GM18870 (cell line): ENCODE measurements at regions not wholly inside any gene's neighbourhood (a gene's known extent, or its start where the extent isn't known, plus 50 kb on each side); places are given as distances from the start of the nearest gene placed in this dataset.
"Not testable (repeated sequence)": the region's sequence is repeated elsewhere in the genome, so short reads cannot be mapped to it uniquely, and the experiment has no call there.

Source experiments
- ATAC-seq: cut with Tn5 transposase; IDR thresholded peaks from one replicate; pipeline ENCODE4 v1.9.1; 2021; ENCODE audit warnings: moderate library complexity; ENCODE audit not compliant: unreplicated experiment

DNA sequence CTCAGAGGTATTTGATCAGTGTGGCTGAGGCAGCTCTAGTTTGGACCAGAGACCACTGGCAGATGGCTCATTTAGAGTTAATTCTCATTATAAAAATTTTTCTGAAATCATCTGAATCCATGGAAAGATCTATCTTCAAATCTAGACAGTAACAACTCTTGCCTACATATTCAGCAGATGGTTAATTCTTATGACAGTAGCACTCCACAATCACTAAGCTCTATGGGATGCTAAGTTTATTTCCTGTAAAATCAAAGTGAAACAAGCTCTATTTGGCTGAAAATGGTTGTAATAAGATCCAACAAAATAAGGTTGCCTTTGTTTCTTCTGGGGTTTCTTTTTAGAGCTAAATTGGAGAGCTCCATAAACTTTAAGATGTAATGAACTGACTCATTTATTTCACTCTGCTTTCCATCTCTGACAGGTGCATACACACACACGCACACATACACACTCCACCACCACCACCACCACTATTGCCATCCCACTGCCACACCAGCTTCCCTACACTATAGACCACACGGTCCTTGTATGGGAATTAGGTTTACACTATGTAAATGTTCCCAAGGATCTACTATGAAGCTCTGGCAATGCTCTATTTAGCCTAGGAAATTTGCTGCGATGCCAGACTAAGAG is 293.1 kb downstream of the RPAP3 start:
- ATAC-seq: no peak

DNA sequence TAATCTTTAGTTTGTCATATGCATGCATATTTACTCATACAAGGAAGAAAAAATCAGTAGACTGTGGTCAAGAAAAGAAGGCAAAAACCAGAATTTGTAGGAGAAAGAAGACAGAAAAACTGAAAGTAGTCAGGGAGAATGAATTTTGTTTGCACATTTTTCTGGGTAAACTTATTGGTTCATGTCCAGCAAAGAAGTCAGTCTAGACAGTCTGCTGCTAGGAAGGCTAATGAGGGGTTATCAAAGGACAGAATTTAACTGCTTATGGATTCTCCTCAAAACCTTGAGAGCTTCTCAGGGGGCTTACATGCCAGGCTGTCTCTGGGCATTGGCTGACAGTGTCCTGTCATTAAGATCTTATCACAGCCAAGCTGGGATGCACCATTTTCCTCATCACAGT is 293.9 kb downstream of the RPAP3 start:
- ATAC-seq: no peak

DNA sequence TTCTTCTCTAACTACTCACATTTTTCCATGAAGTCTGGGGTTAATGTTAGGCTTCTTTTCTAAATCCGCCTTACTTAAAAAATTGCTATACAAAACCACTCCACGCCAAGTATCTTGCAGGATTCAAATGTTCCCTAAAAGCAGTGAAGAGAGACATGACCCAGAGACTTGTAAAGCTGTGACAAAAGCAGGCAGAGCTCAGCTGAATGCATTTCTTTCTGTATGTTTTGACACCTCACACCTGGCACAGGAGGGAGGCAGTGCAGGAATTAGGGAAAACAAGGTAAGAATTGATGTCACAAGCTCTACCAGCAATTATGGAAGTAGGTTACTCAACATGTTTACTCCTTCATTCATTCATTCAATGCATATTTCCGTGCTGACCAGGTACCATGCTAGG is 295.0 kb downstream of the RPAP3 start:
- no peak for ATAC-seq

GRCh38 chr12:47410383-47410782 is 295.4 kb downstream of the RPAP3 start:
- ATAC-seq: no peak

GRCh38 chr12:47409310-47409987 is 296.4 kb downstream of the RPAP3 start:
- no peak for ATAC-seq

GRCh38 chr12:47408171-47408871 is 297.5 kb downstream of the RPAP3 start:
- peak; percentile 91 for ATAC-seq

DNA sequence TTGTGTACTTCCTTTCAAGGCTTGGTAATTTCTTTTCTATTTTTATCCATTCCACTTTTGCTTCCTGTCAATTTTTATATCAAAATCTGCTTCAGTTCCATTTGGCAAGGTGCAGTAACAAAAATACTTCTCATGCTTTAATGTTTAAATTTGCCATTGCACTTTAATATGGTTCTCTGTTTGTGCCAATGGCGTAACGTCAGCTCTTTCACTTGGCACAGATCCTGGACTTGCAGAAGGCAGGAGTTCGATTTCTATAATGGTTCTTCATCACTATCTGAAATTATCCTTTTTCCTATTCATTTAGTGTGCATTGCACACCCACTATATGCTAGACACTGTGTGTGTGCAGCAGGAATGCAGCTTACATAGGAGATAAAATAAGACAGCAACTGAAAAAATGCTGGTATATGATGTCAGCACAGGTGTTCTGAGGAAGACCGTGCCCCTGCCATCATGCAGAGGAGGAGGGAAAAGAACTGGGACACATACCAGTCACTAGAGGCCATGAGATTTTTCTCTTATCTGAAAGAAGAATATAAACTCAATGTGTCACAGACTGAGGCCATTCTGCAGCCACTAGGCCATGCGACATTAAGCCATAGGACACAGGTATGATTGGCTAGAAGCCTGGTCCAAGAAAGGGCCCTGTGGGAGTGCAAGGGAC is 298.2 kb downstream of the RPAP3 start:
- no peak for ATAC-seq

DNA sequence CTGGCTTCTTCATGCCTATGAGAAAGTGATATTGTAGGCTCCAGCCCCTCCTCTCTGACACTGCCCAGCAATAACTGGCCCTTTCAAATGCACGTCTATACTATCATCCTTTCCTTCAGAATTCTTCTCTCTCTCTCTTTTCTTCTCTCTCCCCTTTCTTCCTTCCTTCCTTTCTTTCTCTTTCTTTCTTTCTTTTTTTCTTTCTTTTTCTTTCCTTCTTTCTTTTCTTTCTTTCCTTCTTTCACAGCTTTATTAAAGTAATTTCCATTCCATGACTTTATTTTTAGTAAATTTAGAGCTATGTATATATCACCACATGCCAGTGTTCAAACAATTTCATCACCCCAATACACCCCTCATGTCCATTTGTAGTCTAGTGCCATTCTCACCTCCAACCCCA is 302.1 kb downstream of the RPAP3 start:
- ATAC-seq: no peak

GRCh38 chr12:47401196-47401595 is 304.6 kb downstream of the RPAP3 start:
- ATAC-seq: not testable (repeated sequence)

DNA sequence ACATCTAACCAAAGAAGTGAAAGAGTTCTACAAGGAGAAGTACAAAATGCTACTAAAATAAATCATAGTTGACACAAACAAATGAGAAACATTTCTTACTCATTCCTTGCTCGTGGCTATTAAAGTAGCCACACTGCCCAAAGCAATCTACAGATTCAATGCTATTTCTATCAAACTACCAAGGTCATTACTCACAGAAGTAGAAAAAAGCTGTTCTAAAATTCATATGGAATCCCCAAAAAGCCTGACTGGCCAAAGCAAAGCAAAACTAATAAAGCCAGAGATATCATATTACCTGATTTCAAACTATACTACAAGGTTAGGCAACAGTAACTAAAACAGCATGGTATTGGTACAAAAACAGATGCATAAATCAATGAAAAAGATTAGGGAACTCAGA is 305.6 kb downstream of the RPAP3 start:
- ATAC-seq: no peak

DNA sequence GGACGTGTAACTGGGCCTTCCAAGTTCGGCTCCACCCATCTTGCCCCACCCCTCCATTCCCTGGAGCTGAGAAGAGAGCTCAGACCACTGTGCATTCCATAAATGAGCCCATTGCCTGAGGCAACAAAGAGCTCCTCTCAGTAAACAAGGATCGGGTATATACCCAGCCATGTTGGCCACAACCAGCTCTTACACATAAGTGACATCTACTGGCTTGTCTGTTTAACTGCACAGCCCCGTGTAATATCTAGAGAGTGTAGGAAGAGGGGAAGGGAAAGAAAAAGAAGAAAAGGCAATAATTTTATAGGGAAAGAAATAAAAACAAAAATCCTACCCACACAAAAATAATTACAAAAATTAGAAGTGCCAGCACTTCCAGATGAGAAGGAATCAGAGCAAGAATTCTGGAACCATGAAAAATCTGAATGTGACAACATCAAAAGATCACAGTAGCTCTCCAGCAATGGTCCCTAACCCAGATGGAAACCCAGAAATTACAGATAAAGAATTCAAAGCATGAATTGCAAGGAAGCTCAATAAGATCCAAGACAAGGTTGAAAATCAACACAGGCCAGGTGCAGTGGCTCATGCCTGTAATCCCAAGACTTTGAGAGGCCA is 308.1 kb downstream of the RPAP3 start:
- peak; percentile 51 for ATAC-seq

DNA sequence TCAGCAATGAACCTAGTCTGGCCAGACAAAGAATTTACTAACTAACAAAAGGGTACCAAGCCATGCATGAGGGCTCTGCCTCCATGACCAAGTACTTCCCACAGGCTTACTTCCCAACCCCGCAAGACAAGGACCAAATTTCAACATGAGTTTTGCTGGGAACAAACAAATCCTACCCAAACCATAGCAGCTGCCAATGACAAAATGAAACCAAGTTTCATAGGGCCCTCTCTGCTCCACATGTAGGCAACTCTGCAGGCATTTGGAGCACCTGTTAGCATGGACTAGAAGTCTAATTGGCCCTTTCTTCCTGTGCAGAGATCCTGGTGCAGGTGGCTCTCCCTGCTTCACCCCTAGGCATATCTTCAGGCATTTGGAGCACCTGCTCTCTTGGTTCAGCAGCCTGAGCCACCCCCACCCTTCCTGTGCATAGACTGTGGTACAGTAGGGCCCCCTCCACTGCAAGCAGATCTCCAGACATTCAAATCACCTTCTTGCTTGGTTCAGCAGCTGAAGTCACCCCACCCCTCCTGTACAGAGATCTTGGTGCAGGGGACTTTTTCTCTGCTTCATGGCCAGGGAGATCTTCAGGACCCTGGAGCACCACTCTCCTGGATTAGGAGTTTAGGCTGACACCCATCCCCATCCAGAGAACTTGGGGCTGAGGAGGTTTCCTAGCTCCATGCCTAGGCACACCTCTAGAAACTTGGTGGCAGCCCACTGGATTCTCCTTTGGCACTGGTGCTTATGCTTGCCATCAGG is 308.7 kb downstream of the RPAP3 start:
- ATAC-seq: no peak

GRCh38 chr12:47394070-47394469 is 311.8 kb downstream of the RPAP3 start:
- no peak for ATAC-seq

GRCh38 chr12:47393403-47393790 is 312.4 kb downstream of the RPAP3 start:
- no peak for ATAC-seq

DNA sequence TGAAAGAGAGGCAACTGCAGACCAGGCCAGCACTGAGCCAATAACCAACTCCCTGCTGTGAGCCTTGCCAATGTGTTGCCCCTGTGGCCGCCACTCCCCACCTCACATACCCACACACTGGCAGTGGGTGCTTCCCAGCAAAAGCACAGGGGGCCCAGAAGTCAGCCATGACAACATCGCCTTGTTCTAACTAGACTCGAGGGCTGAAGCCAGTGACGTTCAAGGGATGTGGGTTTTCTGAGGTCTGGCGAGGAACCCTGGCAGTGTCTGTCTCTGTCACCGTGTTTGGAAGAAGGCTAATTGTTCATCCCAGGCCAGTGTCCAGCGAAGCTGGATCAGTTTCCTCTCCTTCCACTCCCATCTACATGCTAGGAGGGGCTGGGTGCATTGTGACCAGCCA is 311.8 kb upstream of the AMIGO2 start:
- ATAC-seq: no peak

DNA sequence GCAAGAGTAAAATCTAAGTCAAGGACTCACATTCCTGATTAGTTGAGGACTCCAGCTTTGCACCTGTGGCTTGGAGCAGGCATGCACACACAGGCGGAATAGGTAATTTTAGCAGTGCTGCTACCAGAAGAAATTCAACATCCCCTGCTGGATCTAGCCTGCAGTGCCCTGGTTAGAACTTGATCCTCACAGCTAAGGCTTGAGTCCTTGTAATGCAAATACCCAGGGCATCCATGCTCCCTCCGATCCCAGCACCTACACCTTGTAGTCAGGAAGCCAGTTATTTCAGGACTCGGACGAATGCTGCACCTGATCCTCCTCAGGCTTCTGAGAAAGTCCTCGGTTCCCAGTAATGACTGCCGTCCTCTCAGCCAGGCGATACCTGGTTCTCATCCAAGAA is 309.0 kb upstream of the AMIGO2 start:
- no peak for ATAC-seq

DNA sequence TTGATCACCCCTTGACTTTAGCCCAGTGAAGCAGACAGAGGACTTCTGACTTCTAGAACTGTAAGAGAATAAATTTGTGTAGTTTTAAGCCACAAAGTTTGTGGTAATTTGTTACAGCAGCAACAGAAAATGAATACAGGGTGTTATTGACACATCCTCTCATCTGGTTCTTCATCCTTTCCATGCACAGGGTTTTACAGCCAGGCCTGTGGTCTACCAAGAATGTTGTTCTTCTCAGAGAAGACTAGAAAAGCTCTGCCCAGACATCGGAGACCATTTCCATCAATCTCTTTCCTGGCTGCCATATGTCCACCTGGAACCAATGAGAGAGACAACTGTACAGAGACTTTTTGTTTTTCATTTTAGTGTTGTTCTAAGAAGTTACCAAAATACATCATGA is 308.2 kb upstream of the AMIGO2 start:
- ATAC-seq: no peak

DNA sequence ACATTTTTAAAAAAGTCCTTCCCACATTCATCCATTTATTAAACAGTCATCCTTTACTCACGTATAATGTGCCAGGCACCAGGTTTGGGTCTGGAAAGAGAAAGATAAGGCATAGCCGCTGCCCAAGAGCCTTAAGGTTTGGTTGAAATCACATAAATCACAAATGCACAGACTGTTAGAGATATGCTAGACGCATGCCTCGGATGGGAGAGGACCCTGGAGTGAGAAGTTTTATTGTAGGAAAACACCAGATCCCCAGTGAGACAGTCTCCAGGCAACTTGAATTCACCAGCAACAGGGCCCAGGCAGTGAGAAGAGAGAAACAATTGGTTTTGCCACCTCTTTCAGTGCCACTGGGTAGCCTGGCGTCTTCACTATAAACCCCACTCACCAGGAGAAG is 305.9 kb upstream of the AMIGO2 start:
- no peak for ATAC-seq

GRCh38 chr12:47383942-47384341 is 304.2 kb upstream of the AMIGO2 start:
- ATAC-seq: no peak

GRCh38 chr12:47382305-47382704 is 302.5 kb upstream of the AMIGO2 start:
- no peak for ATAC-seq

DNA sequence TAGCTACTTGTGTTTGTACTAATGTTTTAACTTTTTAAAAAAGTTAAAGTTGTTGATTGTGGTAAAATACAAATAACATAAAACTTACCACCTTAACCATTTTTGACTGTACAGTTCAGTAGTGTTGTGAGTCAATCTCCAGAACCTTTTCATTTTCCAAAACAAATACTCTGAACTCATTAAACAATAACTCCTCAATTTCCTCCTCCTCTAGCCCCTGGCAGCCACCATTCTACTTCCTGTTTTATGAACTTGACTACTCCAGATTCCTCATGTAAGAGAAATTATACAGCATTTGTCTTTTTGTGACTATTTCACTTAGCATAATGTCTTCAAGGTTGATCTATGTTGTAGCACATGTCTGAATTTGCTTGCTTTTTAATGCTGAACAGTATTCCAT is 299.1 kb upstream of the AMIGO2 start:
- no peak for ATAC-seq
